DMS 273 (cell line): ENCODE measurements at regions not wholly inside any gene's neighbourhood (a gene's known extent, or its start where the extent isn't known, plus 50 kb on each side); places are given as distances from the start of the nearest gene placed in this dataset.
"Not testable (repeated sequence)": the region's sequence is repeated elsewhere in the genome, so short reads cannot be mapped to it uniquely, and the experiment has no call there.

Source experiments
- DNase-seq: peaks from one replicate; lab custom pipeline; 2025; ENCODE audit not compliant: unreplicated experiment; lab: John Stamatoyannopoulos, UW

- no peak for DNase-seq
Observed at GRCh38 chr6:153984811-153985210, 54.2 kb upstream of the OPRM1 start.

- DNase-seq, result no peak
Observed at GRCh38 chr6:153980171-153980570, 58.9 kb upstream of the OPRM1 start.

GRCh38 chr6:153978911-153979548 lies 60.0 kb upstream of the OPRM1 start:
- not testable (repeated sequence) for DNase-seq

- no peak for DNase-seq
Observed at GRCh38 chr6:153976921-153977693, 61.9 kb upstream of the OPRM1 start.

- DNase-seq, result no peak
Observed at GRCh38 chr6:153966001-153966400, 73.0 kb upstream of the OPRM1 start.

GRCh38 chr6:153963352-153963751 lies 75.7 kb upstream of the OPRM1 start:
- no peak for DNase-seq

DNA sequence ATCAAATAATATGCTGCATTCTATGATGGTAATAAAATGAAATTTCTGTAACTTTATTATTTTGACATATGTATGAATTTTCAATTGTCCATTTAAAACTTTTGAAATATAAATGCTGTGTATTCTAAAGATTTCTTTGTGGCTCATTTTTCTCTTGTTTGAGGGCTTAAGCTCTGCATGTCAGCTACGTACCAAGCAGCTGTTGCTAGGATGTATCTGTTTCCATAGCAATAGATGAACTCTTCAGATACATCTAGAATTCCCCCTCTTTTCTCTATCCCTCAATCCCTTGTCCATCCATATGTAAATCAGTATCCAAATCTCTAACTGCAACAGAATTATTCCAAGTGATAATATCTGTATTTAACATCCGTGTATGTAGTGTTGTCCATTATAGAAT lies 76.5 kb upstream of the OPRM1 start:
- no peak for DNase-seq

GRCh38 chr6:153960741-153961140 lies 78.3 kb upstream of the OPRM1 start:
- DNase-seq, result no peak

DNA sequence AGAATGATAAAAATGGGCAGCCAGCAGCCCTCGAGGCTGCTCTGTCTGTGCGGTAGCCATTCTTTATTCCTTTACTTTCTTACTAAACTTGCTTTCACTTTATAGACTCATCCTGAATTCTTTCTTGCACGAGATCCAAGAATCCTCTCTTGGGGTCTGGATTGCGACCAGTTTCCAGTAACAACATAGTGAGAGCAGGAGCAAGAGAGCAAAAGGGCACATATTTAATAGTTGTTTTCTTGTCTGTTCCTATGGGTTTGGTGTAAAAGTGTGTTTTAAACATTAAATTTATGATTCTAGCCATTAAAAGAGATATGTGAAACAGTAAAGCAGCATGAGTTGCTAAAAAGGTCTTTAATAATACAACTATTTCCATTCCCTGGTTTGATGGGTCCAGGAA lies 78.8 kb upstream of the OPRM1 start:
- DNase-seq, result no peak

DNA sequence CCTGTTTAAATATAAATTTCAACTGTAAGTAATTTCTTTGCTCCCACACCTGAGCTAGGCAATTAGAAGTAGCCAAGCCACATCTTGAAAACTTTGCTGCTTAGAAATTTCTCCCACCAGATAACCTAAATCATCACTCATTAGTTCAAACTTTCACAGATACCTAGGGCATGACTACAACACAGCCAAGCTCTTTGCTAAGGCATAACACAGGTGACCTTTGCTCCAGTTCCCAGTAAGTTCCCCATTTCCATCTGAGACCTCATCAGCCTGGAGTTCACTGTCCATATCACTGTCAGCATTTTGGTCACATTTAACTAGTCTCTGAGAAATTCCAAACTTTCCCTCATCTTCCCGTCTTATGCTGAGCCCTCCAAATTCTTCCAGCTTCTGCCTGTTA lies 79.8 kb upstream of the OPRM1 start:
- no peak for DNase-seq

GRCh38 chr6:153958860-153959259 lies 80.2 kb upstream of the OPRM1 start:
- no peak for DNase-seq

DNA sequence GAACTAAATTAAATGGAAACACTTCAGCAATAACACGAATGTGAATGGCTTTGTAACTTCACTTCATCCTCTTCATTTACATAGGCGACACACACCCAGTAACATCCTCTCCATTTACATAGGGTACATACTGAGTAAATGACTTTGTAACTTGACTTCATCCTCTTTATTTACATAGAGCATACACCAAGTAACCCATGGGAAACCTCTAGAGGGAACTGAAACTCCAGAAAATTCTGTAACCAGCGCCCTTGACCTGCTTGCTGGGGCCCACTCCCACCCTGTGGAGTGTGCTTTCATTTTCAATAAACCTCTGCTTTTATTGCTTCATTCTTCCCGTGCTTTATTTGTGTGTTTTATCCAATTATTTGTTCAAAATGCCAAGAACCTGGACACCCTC lies 81.6 kb upstream of the OPRM1 start:
- no peak for DNase-seq

GRCh38 chr6:153956808-153957207 lies 82.2 kb upstream of the OPRM1 start:
- DNase-seq, result no peak

GRCh38 chr6:153949616-153950015 lies 89.4 kb upstream of the OPRM1 start:
- DNase-seq, result no peak

DNA sequence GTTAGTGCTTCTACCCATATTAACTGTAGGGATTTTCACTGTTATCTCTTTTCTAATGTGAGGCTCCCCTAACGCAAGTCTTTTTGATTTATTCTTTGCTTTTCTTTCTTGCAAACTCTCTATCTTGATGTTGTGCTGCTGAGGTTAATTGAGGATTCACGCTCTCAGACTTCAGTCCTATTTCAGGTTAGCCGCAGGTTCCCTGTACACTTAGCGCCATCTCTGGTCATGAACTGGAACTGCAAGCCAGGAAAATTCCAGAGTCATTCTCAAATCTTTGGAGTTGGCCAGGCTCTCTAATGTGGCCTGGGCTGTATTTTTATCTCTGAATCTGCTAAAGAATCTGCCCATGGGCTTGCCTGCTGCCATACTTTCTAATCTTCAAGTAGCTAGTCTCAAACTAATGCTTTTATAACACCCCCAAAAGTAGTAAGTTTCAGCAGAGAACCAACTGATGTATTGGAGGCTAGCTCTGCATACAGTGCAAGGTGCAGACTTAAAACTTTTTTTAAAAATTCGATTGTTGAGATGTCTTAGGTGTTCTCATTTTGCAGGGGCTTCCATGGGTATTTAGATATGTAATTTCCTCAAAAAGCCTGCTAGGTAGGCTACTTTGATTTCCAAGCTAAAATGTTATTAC lies 91.1 kb upstream of the OPRM1 start:
- peak; percentile 49 for DNase-seq

GRCh38 chr6:153944201-153944600 lies 94.8 kb upstream of the OPRM1 start:
- DNase-seq, result no peak

- no peak for DNase-seq
Observed at GRCh38 chr6:153942361-153942760, 96.7 kb upstream of the OPRM1 start.

DNA sequence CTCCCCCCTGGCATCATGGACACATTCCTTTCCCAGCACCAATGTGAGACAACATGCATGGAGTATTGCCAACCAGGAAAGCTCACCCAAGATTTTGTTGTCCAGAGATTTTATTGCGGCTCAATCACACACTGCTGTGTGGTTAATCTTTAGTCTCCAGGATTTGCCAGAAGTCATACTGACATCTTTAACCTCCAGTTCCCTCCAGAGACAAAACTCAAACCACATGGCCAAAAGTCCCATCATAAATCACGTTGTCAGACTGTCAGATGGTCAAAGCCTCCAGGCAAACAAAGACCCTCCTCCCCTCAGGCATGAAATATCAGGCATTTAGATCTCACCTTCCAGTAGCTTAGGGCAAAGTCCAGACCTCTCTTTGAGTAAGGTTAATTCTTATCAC lies 97.3 kb upstream of the OPRM1 start:
- DNase-seq, result no peak

- DNase-seq, result no peak
Observed at GRCh38 chr6:153938876-153939275, 100.2 kb upstream of the OPRM1 start.

DNA sequence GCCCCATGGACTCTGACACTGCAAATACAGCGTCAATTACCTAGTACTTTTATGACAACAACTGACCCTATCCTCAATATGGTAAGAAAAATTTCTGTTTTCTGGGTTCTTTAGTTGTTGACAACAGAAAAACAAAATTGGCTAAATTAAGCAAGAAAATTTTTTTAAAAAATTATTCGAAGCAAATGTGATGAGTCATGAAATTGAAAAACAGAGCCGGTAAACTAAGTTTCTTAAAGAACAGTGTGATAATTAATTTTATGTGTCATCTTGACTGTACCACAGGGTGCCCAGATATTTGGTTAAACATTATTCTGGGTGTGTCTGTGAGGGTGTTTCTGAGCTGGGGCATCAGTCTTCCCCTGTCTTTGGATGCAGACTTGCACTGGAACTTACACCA lies 107.6 kb upstream of the OPRM1 start:
- no peak for DNase-seq

DNA sequence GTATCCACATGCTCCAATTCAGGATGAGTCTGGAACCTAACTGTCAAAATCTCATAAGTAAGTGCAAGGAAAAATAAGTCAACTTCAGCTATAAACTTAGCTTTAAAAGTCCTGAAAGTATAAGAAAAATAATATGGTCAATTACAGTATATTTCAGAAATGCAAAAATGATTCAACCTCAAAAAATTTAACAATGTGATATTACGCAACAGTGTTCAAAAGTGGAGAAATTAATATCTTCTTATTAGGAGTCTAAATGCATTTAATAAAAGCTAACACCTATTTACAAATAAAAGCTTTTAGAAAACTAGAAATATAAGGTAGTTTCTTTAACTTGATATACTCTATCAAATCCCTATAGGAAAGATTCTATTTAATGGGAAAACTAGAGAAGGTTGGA lies 111.2 kb upstream of the OPRM1 start:
- DNase-seq, result no peak

DNA sequence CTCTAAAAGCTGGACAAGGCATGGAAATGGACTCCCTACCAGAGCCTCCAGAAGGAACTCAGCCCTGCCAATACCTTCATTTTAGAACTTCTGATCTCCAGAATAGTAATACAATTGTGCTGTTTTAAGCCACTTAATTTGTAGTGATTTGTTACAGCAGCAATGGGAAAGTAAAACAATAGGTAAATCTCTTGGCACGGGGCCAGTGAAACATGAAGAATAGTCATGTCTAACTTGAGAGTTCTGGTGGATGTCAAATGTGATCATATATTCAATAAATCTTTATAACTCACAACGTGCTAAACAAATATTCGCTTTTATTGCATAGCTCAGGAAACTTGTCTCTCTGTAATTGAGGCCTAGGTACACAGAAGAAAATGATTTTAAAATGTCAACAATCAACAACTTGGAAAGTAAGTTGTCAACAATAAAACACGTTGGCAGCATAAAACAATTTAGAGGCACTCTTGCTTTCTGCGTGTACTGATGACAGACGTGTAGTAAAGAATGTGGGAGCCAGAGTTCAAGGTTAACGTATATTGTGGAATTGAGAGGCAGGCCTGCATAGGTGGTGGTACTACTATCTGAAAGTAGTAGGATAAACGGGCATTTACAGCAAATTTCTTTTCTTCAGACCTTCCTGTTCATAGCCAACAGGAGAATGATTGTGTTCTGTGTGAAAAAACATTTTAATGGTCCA lies 140.5 kb upstream of the OPRM1 start:
- DNase-seq, result no peak
